Trophoblast cell (in vitro differentiated cells and primary cell): ENCODE measurements at regions not wholly inside any gene's neighbourhood (a gene's known extent, or its start where the extent isn't known, plus 50 kb on each side); places are given as distances from the start of the nearest gene placed in this dataset.

ENCODE experiments used
- DNase-seq, 2 donors: peaks; one replicate each; pipeline ENCODE4 v3.0.0-alpha.2; 2016
- H2AFZ ChIP-seq: 2 replicates; pipeline ENCODE4 v1.6.1; 2013; ENCODE audit warnings: low read length, moderate library complexity, mild to moderate bottlenecking; ENCODE audit not compliant: insufficient read depth, poor library complexity
- H2AK5ac ChIP-seq: 2 replicates; pipeline ENCODE4 v1.6.1; 2013; ENCODE audit warnings: mild to moderate bottlenecking, low read length
- H2BK120ac ChIP-seq: 2 replicates; pipeline ENCODE4 v1.6.1; 2013; ENCODE audit warnings: low read length, mild to moderate bottlenecking, moderate library complexity; ENCODE audit not compliant: insufficient read depth, poor library complexity
- H2BK12ac ChIP-seq: 2 replicates; pipeline ENCODE4 v1.6.1; 2013; ENCODE audit warnings: mild to moderate bottlenecking, low read length, moderate library complexity
- H2BK5ac ChIP-seq: 2 replicates; pipeline ENCODE4 v1.6.1; 2013; ENCODE audit warnings: low read length, low read depth, moderate library complexity, mild to moderate bottlenecking; ENCODE audit not compliant: poor library complexity
- H3K14ac ChIP-seq: 2 replicates; pipeline ENCODE4 v1.6.1; 2013; ENCODE audit warnings: mild to moderate bottlenecking, low read length
- H3K18ac ChIP-seq: 2 replicates; pipeline ENCODE4 v1.6.1; 2013; ENCODE audit warnings: mild to moderate bottlenecking, low read length
- H3K23ac ChIP-seq: 2 replicates; pipeline ENCODE4 v1.6.1; 2013; ENCODE audit warnings: low read length
- H3K27ac ChIP-seq: 2 replicates; pipeline ENCODE4 v1.5.1; 2013; ENCODE audit warnings: low read depth, mild to moderate bottlenecking, inconsistent platforms, low read length, moderate library complexity
- H3K27me3 ChIP-seq: 2 replicates; pipeline ENCODE4 v1.6.1; 2013; ENCODE audit warnings: inconsistent platforms, mild to moderate bottlenecking, low read length, moderate library complexity; ENCODE audit not compliant: insufficient read depth
- H3K36me3 ChIP-seq, 2 experiments: 1 replicate in 1 of 2; 2 replicates in 1 of 2; pipeline ENCODE4 v1.6.1; 2013; ENCODE audit warnings: low read length in 2 of 2, mild to moderate bottlenecking in 2 of 2, moderate library complexity in 1 of 2; ENCODE audit not compliant: insufficient read depth in 2 of 2, control insufficient read depth in 1 of 2
- H3K4ac ChIP-seq: 2 replicates; pipeline ENCODE4 v1.6.1; 2013; ENCODE audit warnings: low read depth, mild to moderate bottlenecking, low read length, moderate library complexity
- H3K4me1 ChIP-seq, 2 experiments: 1 replicate in 1 of 2; 2 replicates in 1 of 2; pipeline ENCODE4 v1.6.1; 2013; ENCODE audit warnings: low read length in 2 of 2, mild to moderate bottlenecking in 2 of 2, moderate library complexity in 1 of 2; ENCODE audit not compliant: insufficient read depth in 2 of 2, control insufficient read depth in 1 of 2
- H3K4me2 ChIP-seq: 2 replicates; pipeline ENCODE4 v1.6.1; 2013; ENCODE audit warnings: inconsistent platforms, mild to moderate bottlenecking, low read length, moderate library complexity
- H3K4me3 ChIP-seq: 2 replicates; pipeline ENCODE4 v1.5.1; 2013; ENCODE audit warnings: mild to moderate bottlenecking, low read depth, low read length, inconsistent platforms
- H3K79me1 ChIP-seq: one replicate; pipeline ENCODE4 v1.6.1; 2013; ENCODE audit warnings: low read length
- H3K79me2 ChIP-seq: 2 replicates; pipeline ENCODE4 v1.6.1; 2013; ENCODE audit warnings: low read length, mild to moderate bottlenecking; ENCODE audit not compliant: control insufficient read depth, insufficient read depth, poor library complexity
- H3K9ac ChIP-seq: 2 replicates; pipeline ENCODE4 v1.6.1; 2013; ENCODE audit warnings: mild to moderate bottlenecking, low read length
- H3K9me3 ChIP-seq: 2 replicates; pipeline ENCODE4 v1.6.1; 2013; ENCODE audit warnings: low read depth, mild to moderate bottlenecking, control low read depth, inconsistent platforms, low read length; ENCODE audit not compliant: insufficient read depth
- H4K12ac ChIP-seq: 2 replicates; pipeline ENCODE4 v1.6.1; 2013; ENCODE audit warnings: low read depth, mild to moderate bottlenecking, low read length, moderate library complexity
- H4K8ac ChIP-seq: 2 replicates; pipeline ENCODE4 v1.6.1; 2013; ENCODE audit warnings: low read depth, mild to moderate bottlenecking, low read length, moderate library complexity
- H4K91ac ChIP-seq: one replicate; pipeline ENCODE4 v1.6.1; 2013; ENCODE audit warnings: low read depth, mild to moderate bottlenecking, low read length, moderate library complexity
- WGBS: extraction: QIAGEN DNeasy Blood & Tissue Kit; methylation state at CpG from one replicate; pipeline ENCODE4 v1.1.7; 2013; ENCODE audit warnings: missing lambda C conversion rate; ENCODE audit not compliant: insufficient read length, insufficient coverage; ENCODE audit errors: extremely low coverage; 5-methylcytosine and 5-hydroxymethylcytosine counted together

DNA sequence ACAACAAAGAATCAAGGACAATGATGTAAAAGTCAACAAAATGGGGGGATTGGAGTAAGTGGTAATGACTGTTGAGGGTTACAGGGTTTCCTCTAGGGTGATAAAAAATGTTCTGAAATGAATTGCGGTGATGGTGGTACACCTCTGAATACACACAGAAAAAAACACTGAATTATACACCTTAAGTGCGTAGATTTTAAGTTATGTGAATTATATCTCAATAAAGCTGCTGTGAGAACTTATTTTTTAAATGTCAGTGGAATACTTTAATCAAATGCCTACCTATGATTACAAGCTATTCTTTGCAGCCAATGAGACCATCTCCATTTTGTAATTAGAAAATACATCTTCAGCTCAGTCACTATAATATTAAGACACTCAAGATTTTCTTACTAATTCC lies 53.5 kb downstream of the ZNF608 start:
- Histone ChIP-seq H3K4me1 (no peaks in the 10 kb centered on the region), H3K14ac (no peak overlapping the region), H2BK120ac (no peak overlapping the region), H3K4ac (no peak overlapping the region), H3K18ac (no peak overlapping the region), H3K79me2 (no peaks in the 10 kb centered on the region), H2BK12ac (no peak overlapping the region), H3K9me3 (no peaks in the 10 kb centered on the region), H2AFZ (no peak overlapping the region), H3K36me3 (no peaks in the 10 kb centered on the region), H3K27me3 (no peaks in the 10 kb centered on the region), H3K23ac (no peak overlapping the region), H3K79me1 (peaks cover 2% of the 10 kb centered on the region), H4K91ac (no peak overlapping the region), H3K4me2 (no peak overlapping the region), H2AK5ac (no peak overlapping the region), H3K4me3 (no peak overlapping the region), H4K8ac (no peak overlapping the region), H4K12ac (no peak overlapping the region), H2BK5ac (no peak overlapping the region), H3K27ac (no peak overlapping the region), H3K9ac (no peak overlapping the region)
- WGBS = no CpG with 5 or more reads among the region's 2 CpGs
- no peak for DNase-seq

DNA sequence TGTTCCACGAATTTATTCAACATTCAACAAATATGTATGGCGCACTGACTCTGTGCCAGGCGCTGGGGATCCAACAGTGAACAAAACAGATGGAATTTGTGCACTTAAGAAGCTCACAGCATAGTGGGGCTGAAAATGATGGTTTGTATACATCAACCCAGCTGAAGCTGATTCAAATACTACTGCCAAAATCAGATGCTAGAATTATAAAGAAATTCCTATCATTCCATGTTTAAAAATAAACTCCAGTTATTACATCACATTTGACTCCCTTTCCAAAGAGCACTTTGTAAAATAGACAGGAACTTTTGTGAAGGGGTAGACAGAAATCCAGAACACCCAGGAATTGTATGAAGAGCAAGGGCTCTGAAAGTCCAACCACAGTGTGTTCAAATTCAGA lies 54.1 kb downstream of the ZNF608 start:
- no peaks in the 10 kb centered on the region for H3K9me3 ChIP-seq
- H2AK5ac ChIP-seq = no peak overlapping the region
- no peak overlapping the region for H3K27ac ChIP-seq
- H2BK12ac ChIP-seq = no peak overlapping the region
- no peak overlapping the region for H3K4ac ChIP-seq
- no peak overlapping the region for H2BK5ac ChIP-seq
- no peak overlapping the region for H4K91ac ChIP-seq
- H4K8ac ChIP-seq = no peak overlapping the region
- H2BK120ac ChIP-seq = no peak overlapping the region
- H3K4me2 ChIP-seq = no peak overlapping the region
- H3K9ac ChIP-seq = no peak overlapping the region
- no CpG with 5 or more reads among the region's 3 CpGs for WGBS
- DNase-seq = no peak
- no peaks in the 10 kb centered on the region for H3K27me3 ChIP-seq
- no peaks in the 10 kb centered on the region for H3K36me3 ChIP-seq
- no peaks in the 10 kb centered on the region for H3K79me2 ChIP-seq
- no peak overlapping the region for H4K12ac ChIP-seq
- H3K79me1 ChIP-seq = peaks cover 2% of the 10 kb centered on the region
- no peak overlapping the region for H3K23ac ChIP-seq
- H2AFZ ChIP-seq = no peak overlapping the region
- H3K4me1 ChIP-seq = no peaks in the 10 kb centered on the region
- no peak overlapping the region for H3K18ac ChIP-seq
- no peak overlapping the region for H3K4me3 ChIP-seq
- no peak overlapping the region for H3K14ac ChIP-seq

DNA sequence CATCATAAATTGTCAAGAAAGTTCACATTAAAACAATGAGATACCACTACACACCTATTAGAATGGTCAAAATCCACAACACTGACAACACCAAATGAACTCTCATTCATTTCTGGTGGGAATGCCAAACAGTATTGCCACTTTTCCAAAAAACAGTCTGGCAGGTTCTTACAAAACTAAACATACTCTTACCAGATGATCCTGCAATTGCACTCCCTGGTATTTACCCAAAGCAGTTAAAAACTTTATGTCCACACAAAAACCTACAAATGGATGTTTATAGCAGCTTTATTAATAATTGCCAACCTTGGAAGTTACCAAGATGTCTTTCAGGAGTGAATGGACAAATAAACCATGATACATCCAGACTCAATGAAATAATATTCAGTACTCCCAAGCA lies 56.8 kb downstream of the ZNF608 start:
- no peaks in the 10 kb centered on the region for H3K27me3 ChIP-seq
- no peaks in the 10 kb centered on the region for H3K79me2 ChIP-seq
- no peak overlapping the region for H2BK5ac ChIP-seq
- H4K8ac ChIP-seq = no peak overlapping the region
- no peaks in the 10 kb centered on the region for H3K4me1 ChIP-seq
- H3K27ac ChIP-seq = no peak overlapping the region
- peaks cover 2% of the 10 kb centered on the region for H3K79me1 ChIP-seq
- no peak for DNase-seq
- no peak overlapping the region for H3K18ac ChIP-seq
- no peaks in the 10 kb centered on the region for H3K36me3 ChIP-seq
- no peak overlapping the region for H3K4me3 ChIP-seq
- H3K9me3 ChIP-seq = no peaks in the 10 kb centered on the region
- no peak overlapping the region for H3K23ac ChIP-seq
- no peak overlapping the region for H2BK120ac ChIP-seq
- no peak overlapping the region for H4K91ac ChIP-seq
- no peak overlapping the region for H3K4ac ChIP-seq
- H3K9ac ChIP-seq = no peak overlapping the region
- H3K14ac ChIP-seq = no peak overlapping the region
- no peak overlapping the region for H4K12ac ChIP-seq
- H3K4me2 ChIP-seq = no peak overlapping the region
- H2BK12ac ChIP-seq = no peak overlapping the region
- H2AK5ac ChIP-seq = no peak overlapping the region
- H2AFZ ChIP-seq = no peak overlapping the region

DNA sequence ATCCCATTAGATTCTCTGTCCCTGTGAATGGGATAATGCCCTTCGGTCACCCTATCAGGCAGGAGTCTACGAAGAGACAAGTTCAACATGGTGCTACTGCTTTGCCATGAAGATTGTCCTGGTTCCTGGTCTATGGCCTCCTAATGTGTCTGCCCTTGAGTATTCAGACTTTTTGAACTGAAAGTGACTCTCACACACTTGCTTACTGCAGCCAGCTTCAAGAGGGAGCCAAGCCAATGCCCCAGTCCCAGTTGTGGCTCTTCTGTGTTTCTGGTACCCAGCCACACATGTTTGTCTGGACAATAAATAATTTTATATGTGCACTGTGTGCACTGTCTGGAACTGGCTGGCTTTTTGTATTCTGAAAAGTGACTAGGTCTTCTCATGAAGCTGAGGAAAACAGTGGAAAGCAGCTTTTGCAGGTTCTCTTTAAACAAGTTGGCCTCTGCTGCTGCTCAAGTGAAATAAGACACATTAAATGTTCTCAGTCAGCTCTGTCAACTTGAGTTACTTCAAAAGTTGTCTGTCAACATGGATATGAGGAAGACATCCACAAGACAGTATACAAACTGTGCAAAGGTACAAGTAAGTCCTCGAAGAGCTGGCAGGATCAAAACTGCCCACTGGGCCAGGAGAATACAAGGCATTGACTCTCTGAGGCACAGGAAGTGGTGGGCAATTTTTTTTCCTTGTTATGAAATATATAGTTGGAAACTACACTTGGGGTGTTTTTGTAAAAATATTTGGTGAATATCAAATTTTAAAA lies 60.0 kb downstream of the ZNF608 start:
- H2BK12ac ChIP-seq = no peak overlapping the region
- no peaks in the 10 kb centered on the region for H3K79me2 ChIP-seq
- H2BK5ac ChIP-seq = no peak overlapping the region
- no peaks in the 10 kb centered on the region for H3K79me1 ChIP-seq
- no peak overlapping the region for H3K4me2 ChIP-seq
- no peaks in the 10 kb centered on the region for H3K9me3 ChIP-seq
- DNase-seq = no peak
- no peak overlapping the region for H3K9ac ChIP-seq
- H3K4ac ChIP-seq = no peak overlapping the region
- H3K18ac ChIP-seq = no peak overlapping the region
- H2AK5ac ChIP-seq = no peak overlapping the region
- no peaks in the 10 kb centered on the region for H3K27me3 ChIP-seq
- no peak overlapping the region for H3K27ac ChIP-seq
- H3K36me3 ChIP-seq = peaks cover 0 to 2% of the 10 kb centered on the region in 2 experiments
- H2BK120ac ChIP-seq = no peak overlapping the region
- no CpG with 5 or more reads among the region's 3 CpGs for WGBS
- no peak overlapping the region for H3K23ac ChIP-seq
- no peak overlapping the region for H4K8ac ChIP-seq
- no peaks in the 10 kb centered on the region for H3K4me1 ChIP-seq
- H3K14ac ChIP-seq = no peak overlapping the region
- no peak overlapping the region for H4K12ac ChIP-seq
- no peak overlapping the region for H4K91ac ChIP-seq
- H3K4me3 ChIP-seq = peak overlapping the region; percentile 59
- H2AFZ ChIP-seq = no peak overlapping the region
